Neural progenitor cell (in vitro differentiated cells): ENCODE measurements at regions not wholly inside any gene's neighbourhood (a gene's known extent, or its start where the extent isn't known, plus 50 kb on each side); places are given as distances from the start of the nearest gene placed in this dataset.

ENCODE experiments used
- DNase-seq: peaks from one replicate; pipeline ENCODE4 v3.0.0-alpha.2; 2016; ENCODE audit warnings: low spot score
- H2AFZ ChIP-seq: fragments of 200-600 bp; sonication (generic); replicated peaks from 2 replicates; pipeline ENCODE4 v1.6.1; 2016; ENCODE audit warnings: antibody characterized with exemption
- H3F3A ChIP-seq: fragments of 200-600 bp; sonication (generic); 2 replicates; pipeline ENCODE4 v1.6.1; 2016; ENCODE audit warnings: antibody characterized with exemption, low read depth
- H3K27ac ChIP-seq: fragments of 200-600 bp; sonication (generic); 2 replicates; pipeline ENCODE4 v1.5.1; 2016; ENCODE audit warnings: mild to moderate bottlenecking
- H3K27me3 ChIP-seq: fragments of 200-600 bp; sonication (generic); 2 replicates; pipeline ENCODE4 v1.6.1; 2016; ENCODE audit warnings: mild to moderate bottlenecking, moderate library complexity
- H3K36me3 ChIP-seq: fragments of 200-600 bp; sonication (generic); 2 replicates; pipeline ENCODE4 v1.5.1; 2016
- H3K4me1 ChIP-seq: fragments of 200-600 bp; sonication (generic); 2 replicates; pipeline ENCODE4 v1.6.1; 2016; ENCODE audit warnings: mixed run types
- H3K4me2 ChIP-seq: fragments of 200-600 bp; sonication (generic); 2 replicates; pipeline ENCODE4 v1.6.1; 2016
- H3K4me3 ChIP-seq: fragments of 200-600 bp; sonication (generic); 2 replicates; pipeline ENCODE4 v1.5.1; 2016
- H3K79me2 ChIP-seq: fragments of 200-600 bp; sonication (generic); 2 replicates; pipeline ENCODE4 v1.6.1; 2016; ENCODE audit warnings: low read depth
- H3K9ac ChIP-seq: fragments of 200-600 bp; sonication (generic); 2 replicates; pipeline ENCODE4 v1.6.1; 2016
- H3K9me3 ChIP-seq: fragments of 200-600 bp; sonication (generic); 2 replicates; pipeline ENCODE4 v1.5.1; 2016; ENCODE audit warnings: low read depth
- H4K20me1 ChIP-seq: fragments of 200-600 bp; sonication (generic); 2 replicates; pipeline ENCODE4 v1.6.1; 2016; ENCODE audit warnings: low read depth
- H3K27ac Mint-ChIP-seq: 3 replicates; pipeline ENCODE4 v1.8.0; 2021; ENCODE audit warnings: mixed read lengths
- H3K27me3 Mint-ChIP-seq: 2 replicates; pipeline ENCODE4 v1.8.0; 2022; ENCODE audit warnings: low read depth, mild to moderate bottlenecking, inconsistent platforms, moderate library complexity, mixed read lengths; ENCODE audit not compliant: insufficient read depth
- H3K36me3 Mint-ChIP-seq: 3 replicates; pipeline ENCODE4 v1.8.0; 2021; ENCODE audit warnings: mixed read lengths
- H3K4me1 Mint-ChIP-seq: 3 replicates; pipeline ENCODE4 v1.8.0; 2021; ENCODE audit warnings: mixed read lengths
- H3K4me3 Mint-ChIP-seq: 3 replicates; pipeline ENCODE4 v1.8.0; 2021; ENCODE audit warnings: mild to moderate bottlenecking, moderate library complexity, mixed read lengths
- H3K9me3 Mint-ChIP-seq: 3 replicates; pipeline ENCODE4 v1.8.0; 2020; ENCODE audit warnings: mixed read lengths
- EZH2 ChIP-seq: fragments of 200-600 bp; sonication (generic); IDR thresholded peaks from 2 replicates; pipeline ENCODE4 v1.6.1; 2017; ENCODE audit warnings: antibody characterized with exemption, mild to moderate bottlenecking, moderate library complexity
- EZH2phosphoT487 ChIP-seq: fragments of 200-600 bp; sonication (generic); IDR thresholded peaks from 2 replicates; pipeline ENCODE4 v1.6.1; 2017; ENCODE audit warnings: antibody characterized with exemption
- TF ChIP-seq, protein P1 (sequence below): fragments of 200-600 bp; sonication (generic); IDR thresholded peaks from 2 replicates; pipeline ENCODE4 v1.5.1; 2017; ENCODE audit warnings: antibody characterized with exemption, mild to moderate bottlenecking

DNA sequence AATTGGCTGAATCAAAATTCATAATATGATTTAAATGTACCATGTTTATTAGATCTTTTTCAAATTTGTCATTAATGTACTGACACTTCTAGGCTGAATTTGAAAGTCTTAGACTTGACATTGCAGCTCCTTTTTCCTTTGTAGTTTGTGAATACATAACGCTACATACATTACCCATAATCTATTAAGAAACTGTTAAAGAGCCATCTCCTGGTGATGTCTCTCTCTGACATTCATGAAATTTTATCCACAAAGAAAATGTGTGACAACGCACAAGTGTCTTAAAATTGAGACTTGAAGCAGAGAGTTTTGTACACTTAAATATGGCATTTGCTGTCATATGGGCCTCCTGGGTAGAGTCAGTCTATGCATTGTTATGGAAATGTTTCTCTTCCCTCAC is 320.2 kb upstream of the ARGLU1 start:
- Histone ChIP-seq H3K4me2 (no peak overlapping the region), H3K27ac (no peak overlapping the region), H3F3A (peaks cover 12% of the 10 kb centered on the region), H3K9me3 (peaks cover 13% of the 10 kb centered on the region), H3K27me3 (no peaks in the 10 kb centered on the region), H2AFZ (no peak overlapping the region), H3K36me3 (no peaks in the 10 kb centered on the region), H3K4me1 (peaks cover 17% of the 10 kb centered on the region), H3K9ac (no peak overlapping the region), H3K79me2 (no peaks in the 10 kb centered on the region), H3K4me3 (no peak overlapping the region), H4K20me1 (no peaks in the 10 kb centered on the region)
- DNase-seq = no peak
- TF ChIP-seq EZH2 = no peak
- no peak for TF ChIP-seq EZH2phosphoT487
- TF ChIP-seq, protein P1, sequence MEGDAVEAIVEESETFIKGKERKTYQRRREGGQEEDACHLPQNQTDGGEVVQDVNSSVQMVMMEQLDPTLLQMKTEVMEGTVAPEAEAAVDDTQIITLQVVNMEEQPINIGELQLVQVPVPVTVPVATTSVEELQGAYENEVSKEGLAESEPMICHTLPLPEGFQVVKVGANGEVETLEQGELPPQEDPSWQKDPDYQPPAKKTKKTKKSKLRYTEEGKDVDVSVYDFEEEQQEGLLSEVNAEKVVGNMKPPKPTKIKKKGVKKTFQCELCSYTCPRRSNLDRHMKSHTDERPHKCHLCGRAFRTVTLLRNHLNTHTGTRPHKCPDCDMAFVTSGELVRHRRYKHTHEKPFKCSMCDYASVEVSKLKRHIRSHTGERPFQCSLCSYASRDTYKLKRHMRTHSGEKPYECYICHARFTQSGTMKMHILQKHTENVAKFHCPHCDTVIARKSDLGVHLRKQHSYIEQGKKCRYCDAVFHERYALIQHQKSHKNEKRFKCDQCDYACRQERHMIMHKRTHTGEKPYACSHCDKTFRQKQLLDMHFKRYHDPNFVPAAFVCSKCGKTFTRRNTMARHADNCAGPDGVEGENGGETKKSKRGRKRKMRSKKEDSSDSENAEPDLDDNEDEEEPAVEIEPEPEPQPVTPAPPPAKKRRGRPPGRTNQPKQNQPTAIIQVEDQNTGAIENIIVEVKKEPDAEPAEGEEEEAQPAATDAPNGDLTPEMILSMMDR = no peak
- Mint-ChIP-seq H3K9me3 (peaks cover 32% of the 10 kb centered on the region), H3K27ac (no peak overlapping the region), H3K4me1 (peaks cover 18% of the 10 kb centered on the region), H3K27me3 (peaks cover 5% of the 10 kb centered on the region), H3K36me3 (peaks cover 2% of the 10 kb centered on the region), H3K4me3 (no peak overlapping the region)

DNA sequence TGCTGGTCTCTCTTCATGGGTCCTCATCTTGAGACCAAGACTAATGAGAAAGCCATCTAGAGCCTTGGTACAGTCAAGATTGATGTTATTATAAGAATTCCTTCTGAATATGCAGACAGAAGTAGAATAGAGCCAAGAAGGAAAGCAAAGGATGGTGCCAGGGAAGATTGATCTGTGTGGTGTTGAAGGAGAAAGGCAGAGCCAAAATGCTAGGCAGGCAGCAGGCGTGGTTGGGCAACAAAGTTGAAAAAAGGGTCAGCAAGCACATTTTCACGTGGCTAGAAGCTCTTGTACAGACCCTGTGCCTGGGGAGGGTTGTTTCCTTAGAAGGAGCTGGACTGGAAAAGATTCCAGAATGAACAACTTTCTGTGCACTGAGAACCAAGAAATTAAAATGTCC is 319.7 kb upstream of the ARGLU1 start:
- peaks cover 22% of the 10 kb centered on the region for H3K4me1 Mint-ChIP-seq
- Histone ChIP-seq H3K27me3 (no peaks in the 10 kb centered on the region), H4K20me1 (no peaks in the 10 kb centered on the region), H3K9ac (no peak overlapping the region), H3K4me3 (no peak overlapping the region), H3K36me3 (no peaks in the 10 kb centered on the region), H2AFZ (no peak overlapping the region), H3K4me2 (no peak overlapping the region), H3F3A (peaks cover 17% of the 10 kb centered on the region), H3K79me2 (no peaks in the 10 kb centered on the region), H3K9me3 (peaks cover 13% of the 10 kb centered on the region), H3K4me1 (peaks cover 21% of the 10 kb centered on the region), H3K27ac (no peak overlapping the region)
- peaks cover 5% of the 10 kb centered on the region for H3K27me3 Mint-ChIP-seq
- peaks cover 2% of the 10 kb centered on the region for H3K36me3 Mint-ChIP-seq
- no peak overlapping the region for H3K4me3 Mint-ChIP-seq
- peaks cover 32% of the 10 kb centered on the region for H3K9me3 Mint-ChIP-seq
- no peak for DNase-seq
- H3K27ac Mint-ChIP-seq = no peak overlapping the region
- TF ChIP-seq, protein P1 = no peak
- no peak for TF ChIP-seq EZH2
- TF ChIP-seq EZH2phosphoT487 = no peak

- no peaks in the 10 kb centered on the region for H3K36me3 ChIP-seq
- H3K9me3 ChIP-seq = peaks cover 9% of the 10 kb centered on the region
- no peaks in the 10 kb centered on the region for H4K20me1 ChIP-seq
- peaks cover 26% of the 10 kb centered on the region for H3K9me3 Mint-ChIP-seq
- peaks cover 37% of the 10 kb centered on the region for H3F3A ChIP-seq
- H3K9ac ChIP-seq = no peak overlapping the region
- H3K4me3 ChIP-seq = no peak overlapping the region
- no peak for DNase-seq
- H3K27me3 ChIP-seq = no peaks in the 10 kb centered on the region
- peak overlapping the region; percentile 98 for H3K27ac ChIP-seq
- peaks cover 37% of the 10 kb centered on the region for H3K4me1 Mint-ChIP-seq
- H2AFZ ChIP-seq = no peak overlapping the region
- H3K4me1 ChIP-seq = peaks cover 42% of the 10 kb centered on the region
- peak overlapping the region; percentile 70 for H3K4me2 ChIP-seq
- H3K4me3 Mint-ChIP-seq = no peak overlapping the region
- H3K27ac Mint-ChIP-seq = peak overlapping the region; percentile 68
- no peaks in the 10 kb centered on the region for H3K79me2 ChIP-seq
- no peak for TF ChIP-seq EZH2
- no peak for TF ChIP-seq EZH2phosphoT487
- H3K27me3 Mint-ChIP-seq = peaks cover 8% of the 10 kb centered on the region
- H3K36me3 Mint-ChIP-seq = peaks cover 5% of the 10 kb centered on the region
Measured at GRCh38 chr13:106883976-106884375, 316.0 kb upstream of the ARGLU1 start.

GRCh38 chr13:106882246-106882645 is 314.3 kb upstream of the ARGLU1 start:
- H3K27me3 Mint-ChIP-seq = peaks cover 8% of the 10 kb centered on the region
- Histone ChIP-seq H4K20me1 (no peaks in the 10 kb centered on the region), H3K4me3 (peak overlapping the region; percentile 12), H3K9ac (no peak overlapping the region), H2AFZ (no peak overlapping the region), H3K27ac (peak overlapping the region; percentile 98), H3K4me2 (peak overlapping the region; percentile 70), H3K9me3 (no peaks in the 10 kb centered on the region), H3K79me2 (no peaks in the 10 kb centered on the region), H3F3A (peaks cover 37% of the 10 kb centered on the region), H3K27me3 (no peaks in the 10 kb centered on the region), H3K4me1 (peaks cover 42% of the 10 kb centered on the region), H3K36me3 (no peaks in the 10 kb centered on the region)
- peak overlapping the region; percentile 11 for H3K4me3 Mint-ChIP-seq
- TF ChIP-seq EZH2 (no peak), EZH2phosphoT487 (no peak)
- TF ChIP-seq, protein P1 = no peak
- peaks cover 6% of the 10 kb centered on the region for H3K36me3 Mint-ChIP-seq
- peak; percentile 89 for DNase-seq
- peaks cover 22% of the 10 kb centered on the region for H3K9me3 Mint-ChIP-seq
- H3K27ac Mint-ChIP-seq = peak overlapping the region; percentile 98
- peaks cover 37% of the 10 kb centered on the region for H3K4me1 Mint-ChIP-seq
